HG02840 (cell line): ENCODE measurements at regions not wholly inside any gene's neighbourhood (a gene's known extent, or its start where the extent isn't known, plus 50 kb on each side); places are given as distances from the start of the nearest gene placed in this dataset.

ENCODE experiments used
- ATAC-seq: cut with Tn5 transposase; IDR thresholded peaks from one replicate; pipeline ENCODE4 v1.9.1; 2021; ENCODE audit warnings: mild to moderate bottlenecking, moderate library complexity, moderate number of reproducible peaks; ENCODE audit not compliant: unreplicated experiment, low FRiP score

GRCh38 chr1:187619175-187619574 lies 790.4 kb downstream of the PLA2G4A start:
- ATAC-seq: no peak

- no peak for ATAC-seq
Measured at GRCh38 chr1:187621951-187622350, 793.2 kb downstream of the PLA2G4A start.

DNA sequence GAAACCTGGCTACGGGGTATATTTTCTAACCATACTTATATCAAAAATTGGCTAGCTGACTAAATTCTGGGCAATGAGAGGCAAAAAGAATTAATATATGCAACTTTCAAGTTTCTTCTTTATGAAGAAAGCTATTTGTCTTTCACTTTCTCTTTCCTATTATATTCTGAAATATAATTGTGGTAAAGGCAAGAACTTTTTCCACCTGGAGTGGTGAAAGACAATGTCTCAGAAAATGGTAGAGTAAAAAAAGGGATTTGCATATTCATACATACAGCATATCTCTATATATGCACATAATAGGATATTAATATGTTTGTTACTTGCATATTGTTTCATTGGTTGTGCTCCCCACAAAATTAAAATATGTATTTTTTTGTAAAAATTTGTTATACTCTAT lies 793.8 kb downstream of the PLA2G4A start:
- ATAC-seq: no peak

- ATAC-seq: no peak
Measured at GRCh38 chr1:187624812-187625545, 796.2 kb downstream of the PLA2G4A start.

DNA sequence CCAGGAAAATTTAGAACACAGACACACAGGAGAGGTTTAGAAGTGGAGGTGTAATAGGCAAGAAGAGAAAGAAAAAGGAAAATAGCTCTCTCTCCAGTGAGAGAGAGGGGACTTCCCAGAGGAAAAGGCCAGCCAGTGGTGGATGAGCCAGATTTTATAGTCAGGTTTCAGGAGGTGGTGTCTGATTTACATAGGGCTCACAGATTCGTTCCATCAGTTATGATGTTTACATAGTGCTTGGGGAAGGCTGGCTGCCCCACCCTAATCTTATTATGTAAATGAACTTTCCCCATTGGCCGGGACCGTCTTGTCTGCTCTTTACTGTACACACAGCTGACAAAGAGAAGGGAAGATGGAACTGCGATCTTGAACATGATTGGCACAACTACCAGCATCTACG lies 797.3 kb downstream of the PLA2G4A start:
- no peak for ATAC-seq

GRCh38 chr1:187627516-187627915 lies 798.8 kb downstream of the PLA2G4A start:
- ATAC-seq: no peak

DNA sequence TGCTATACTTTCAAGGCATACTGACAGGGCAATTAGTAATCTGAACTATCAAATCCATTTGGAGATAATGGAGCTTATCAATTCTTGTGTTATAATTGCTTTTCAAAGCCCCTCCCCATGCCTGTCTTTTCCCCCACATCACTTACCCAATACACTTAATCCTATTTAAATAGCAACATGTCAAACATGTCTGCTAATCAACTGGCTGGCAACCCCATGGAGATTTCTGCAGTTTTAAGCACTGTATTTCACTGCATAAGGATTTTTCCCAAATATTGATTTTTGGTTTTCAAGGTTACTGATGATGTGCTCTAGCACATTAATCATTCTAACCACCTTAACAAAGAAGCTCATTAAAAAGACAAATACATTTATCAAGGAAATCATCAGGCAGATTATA lies 800.3 kb downstream of the PLA2G4A start:
- ATAC-seq: no peak

DNA sequence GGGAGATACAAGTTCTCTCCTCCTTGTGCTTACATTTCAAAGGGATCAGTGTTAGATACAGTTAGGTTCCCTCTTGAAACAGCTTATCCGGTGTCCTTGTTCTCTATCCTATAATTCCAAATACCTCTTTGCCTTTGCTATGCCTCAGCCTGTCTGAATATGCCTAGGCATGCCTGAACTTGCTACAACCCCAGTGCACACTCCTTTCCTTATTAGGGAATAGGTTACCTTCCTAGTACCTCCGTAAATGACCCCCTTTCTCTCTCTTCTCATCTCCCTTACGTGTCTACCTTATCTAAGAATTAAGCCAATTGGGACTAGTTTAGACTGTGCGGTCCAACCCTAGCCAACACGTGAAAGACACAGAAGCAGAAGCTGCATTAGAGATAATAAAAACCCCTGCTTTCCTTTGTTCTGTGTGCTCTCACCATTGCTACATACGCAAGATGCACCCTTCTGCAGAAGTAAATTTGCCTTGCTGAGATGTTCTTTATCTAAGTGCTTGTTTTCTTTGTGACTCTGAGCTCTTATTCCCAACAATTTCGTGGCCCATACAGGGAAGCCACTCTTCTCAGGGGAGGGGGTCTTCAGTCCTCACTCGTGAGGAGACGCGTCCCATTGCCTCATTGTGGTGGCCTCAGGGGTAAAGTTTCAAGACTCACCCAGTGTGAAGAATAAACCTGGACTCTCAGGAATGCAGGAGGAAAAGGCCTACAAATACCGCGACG lies 802.1 kb downstream of the PLA2G4A start:
- ATAC-seq: no peak

- ATAC-seq: no peak
Measured at GRCh38 chr1:187631381-187631675, 802.6 kb downstream of the PLA2G4A start.

DNA sequence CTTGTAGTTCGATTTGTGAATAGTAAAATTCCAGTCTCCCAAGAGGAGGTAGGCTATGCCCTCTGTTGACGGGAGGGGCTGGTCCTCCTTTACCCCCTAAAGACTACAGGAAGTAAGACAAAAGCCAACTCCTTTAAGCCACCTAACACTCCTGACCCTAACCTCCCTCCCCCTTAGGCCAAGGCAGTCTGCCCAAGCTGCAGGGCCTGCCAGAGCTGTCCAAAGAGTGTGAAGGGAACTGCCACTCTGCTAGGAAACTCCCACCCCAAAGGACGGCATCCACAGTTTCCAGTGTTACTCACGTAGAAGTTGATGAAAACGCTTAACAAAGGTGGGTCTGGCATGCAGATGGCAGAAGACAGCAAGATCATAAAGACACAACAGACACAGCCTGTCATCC lies 803.2 kb downstream of the PLA2G4A start:
- no peak for ATAC-seq

DNA sequence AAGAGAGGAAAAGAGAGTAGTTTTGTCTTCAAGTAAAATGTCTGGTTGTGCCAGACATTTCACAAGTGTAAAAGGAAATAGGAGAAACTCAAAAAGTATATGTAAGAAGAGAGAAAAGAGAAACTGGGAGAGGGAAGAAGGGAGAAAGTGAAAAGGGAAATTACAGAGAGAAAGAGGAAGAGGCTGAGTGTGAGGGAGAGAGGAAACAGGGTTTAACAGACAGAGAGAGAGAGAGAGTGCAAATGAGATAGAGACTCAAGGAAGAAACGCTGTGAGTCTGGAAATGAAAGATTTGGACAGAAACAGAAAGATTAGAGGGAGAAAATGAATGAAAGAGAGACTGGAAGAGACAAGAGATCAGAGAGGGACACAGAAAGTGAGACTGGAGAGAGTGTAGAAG lies 806.2 kb downstream of the PLA2G4A start:
- no peak for ATAC-seq

DNA sequence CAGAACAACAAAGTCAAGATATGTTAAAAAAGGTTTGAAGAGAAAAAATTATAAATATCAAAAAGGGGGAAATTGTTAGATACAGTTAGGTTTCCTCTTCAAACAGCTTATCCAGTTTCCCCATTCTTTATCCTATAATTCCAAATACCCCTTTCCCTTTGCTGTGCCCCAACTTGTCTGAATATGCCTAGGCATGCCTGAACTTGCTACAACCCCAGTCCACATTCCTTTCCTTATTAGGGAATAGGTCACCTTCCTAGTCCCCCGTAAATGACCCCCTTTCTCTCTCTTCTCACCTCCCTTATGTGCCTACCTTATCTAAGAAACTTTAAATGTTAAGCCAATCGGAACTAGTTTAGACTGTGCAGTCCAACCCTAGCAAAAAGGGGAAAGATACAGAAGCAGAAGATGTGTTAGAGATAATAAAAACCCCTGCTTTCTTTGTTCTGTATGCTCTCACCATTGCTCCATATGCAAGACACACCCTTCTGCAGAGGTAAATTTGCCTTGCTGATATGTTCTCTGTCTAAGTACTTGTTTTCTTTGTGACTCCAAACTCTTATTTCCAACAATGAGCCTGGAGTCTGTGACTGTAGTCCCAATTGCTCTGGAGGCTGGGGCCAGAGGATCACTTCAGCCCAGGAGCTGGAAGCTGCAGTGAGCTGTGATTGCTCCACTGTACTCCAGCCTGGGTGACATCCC lies 810.1 kb downstream of the PLA2G4A start:
- no peak for ATAC-seq

DNA sequence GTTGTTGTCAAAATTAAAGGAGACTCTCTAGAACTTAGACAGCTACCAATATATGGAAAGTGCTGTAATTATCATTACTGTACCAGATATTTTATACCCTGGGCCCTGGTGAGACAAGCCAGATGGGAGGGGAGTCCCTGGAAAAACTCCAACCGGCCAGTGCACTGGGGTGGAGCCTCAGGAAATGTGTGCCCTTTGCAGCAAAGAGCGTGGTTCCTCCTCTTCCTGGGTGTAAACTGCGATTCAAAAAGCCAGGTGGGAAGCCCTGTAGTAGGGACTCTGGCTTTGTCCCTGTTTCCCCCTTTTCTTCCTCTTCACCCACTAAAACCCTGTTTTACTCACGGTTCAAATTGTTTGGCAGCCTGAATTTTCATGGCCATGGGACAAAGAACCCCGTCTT lies 812.3 kb downstream of the PLA2G4A start:
- no peak for ATAC-seq

- ATAC-seq: no peak
Measured at GRCh38 chr1:187641463-187641862, 812.7 kb downstream of the PLA2G4A start.

DNA sequence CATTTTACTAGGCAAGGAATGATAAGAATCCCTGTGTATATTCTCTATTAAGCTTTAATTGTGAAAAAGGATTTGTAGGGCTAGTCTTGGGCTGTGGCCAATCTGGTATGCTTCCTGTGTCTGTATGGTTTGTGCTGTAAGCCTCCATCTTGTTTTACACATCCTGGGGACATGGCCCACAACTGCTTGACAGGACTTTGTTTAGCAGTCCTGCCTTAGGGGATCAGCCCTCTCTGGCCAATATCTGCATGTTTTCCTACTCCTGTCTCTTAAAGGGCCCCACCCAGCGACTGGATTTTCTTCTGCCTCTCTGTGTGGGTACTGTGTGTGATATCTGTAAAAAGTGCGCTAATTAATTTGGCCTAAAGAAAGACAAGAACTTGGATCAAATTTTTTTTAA lies 813.2 kb downstream of the PLA2G4A start:
- ATAC-seq: no peak

DNA sequence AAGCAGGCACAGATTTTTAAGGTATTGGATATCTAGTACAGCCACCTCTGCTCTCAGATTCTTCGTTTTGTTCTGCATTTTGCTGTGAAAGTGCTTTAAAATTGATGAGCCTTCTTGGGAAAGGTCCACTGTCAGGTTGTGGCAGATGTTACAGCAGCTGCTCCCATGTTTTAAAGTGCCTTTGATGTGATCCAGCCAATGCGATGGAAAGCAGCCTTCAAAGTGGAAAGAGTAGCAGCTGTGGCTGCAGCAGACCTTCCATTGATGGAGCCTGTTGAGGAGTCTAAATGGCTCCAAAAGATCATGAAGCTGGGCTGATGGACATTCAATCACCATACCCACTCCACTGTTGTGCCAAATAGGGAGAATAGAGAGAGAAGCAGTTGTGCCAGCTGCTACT lies 816.9 kb downstream of the PLA2G4A start:
- no peak for ATAC-seq

GRCh38 chr1:187646536-187647107 lies 817.9 kb downstream of the PLA2G4A start:
- ATAC-seq: no peak

GRCh38 chr1:187648091-187648490 lies 819.3 kb downstream of the PLA2G4A start:
- ATAC-seq: no peak

DNA sequence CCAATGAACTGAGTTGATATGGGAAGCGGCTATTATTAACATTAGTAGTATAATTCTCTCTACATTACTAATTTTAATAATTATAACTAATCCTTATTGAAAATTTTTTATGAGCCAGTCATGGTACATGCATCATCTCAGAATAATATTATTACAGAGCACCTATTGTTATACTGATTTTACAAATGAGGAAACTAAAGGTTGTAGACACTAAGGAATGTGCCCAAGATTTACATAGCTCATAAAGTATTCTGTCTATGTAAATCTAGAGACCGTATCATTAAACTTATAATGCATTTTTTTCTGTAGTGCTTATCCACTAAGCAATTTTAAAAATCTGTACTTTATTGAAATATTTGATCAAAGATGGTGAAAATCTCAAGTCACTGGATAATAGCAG lies 825.9 kb downstream of the PLA2G4A start:
- ATAC-seq: no peak

DNA sequence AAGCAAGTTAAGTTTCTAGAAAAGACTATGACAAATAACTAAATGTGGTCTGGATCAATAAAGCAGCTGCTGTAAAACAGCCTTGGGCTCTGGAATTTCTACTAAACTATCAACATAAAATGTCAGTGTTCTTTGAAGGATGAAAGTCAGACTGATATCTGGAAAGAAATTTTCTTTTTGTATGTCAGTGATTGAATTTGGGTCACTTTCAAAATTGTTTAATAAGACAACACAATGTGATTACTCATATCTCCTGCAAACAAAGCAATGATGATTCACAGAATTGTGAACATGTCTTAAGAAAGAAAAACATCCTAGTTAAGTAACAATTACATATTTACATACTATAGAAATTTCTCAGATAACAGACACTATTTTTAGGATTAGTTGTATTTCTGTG lies 826.4 kb downstream of the PLA2G4A start:
- no peak for ATAC-seq

DNA sequence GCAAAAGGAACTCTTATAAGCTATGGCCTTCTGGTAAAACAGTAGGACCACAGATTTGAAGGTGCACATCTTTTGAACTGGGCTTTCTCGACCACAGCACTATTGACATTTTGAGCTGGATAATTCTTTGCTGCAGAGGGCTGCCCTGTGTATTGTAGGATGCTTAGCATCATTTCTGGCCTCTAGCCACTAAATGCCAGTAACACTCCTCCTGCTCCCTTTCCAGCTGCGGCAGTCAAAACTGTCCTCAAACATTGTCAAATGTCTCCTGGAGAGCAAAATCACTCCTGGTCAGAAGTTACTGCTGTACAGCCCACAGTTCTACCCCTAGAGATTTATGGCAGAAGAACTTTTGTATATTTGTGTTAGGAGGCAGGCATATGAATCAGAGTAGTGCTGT lies 836.7 kb downstream of the PLA2G4A start:
- no peak for ATAC-seq
